Osteocyte (in vitro differentiated cells): ENCODE measurements at regions not wholly inside any gene's neighbourhood (a gene's known extent, or its start where the extent isn't known, plus 50 kb on each side); places are given as distances from the start of the nearest gene placed in this dataset.

Experiments used
- DNase-seq: peaks from one replicate; pipeline ENCODE4 v3.0.0; 2021; ENCODE audit warnings: mixed read lengths; ENCODE audit not compliant: unreplicated experiment; ENCODE audit errors: extremely low spot score
- H3K27ac Mint-ChIP-seq: one replicate; pipeline ENCODE4 v1.8.0; 2021; ENCODE audit warnings: mild to moderate bottlenecking, mixed read lengths; ENCODE audit not compliant: unreplicated experiment
- H3K27me3 Mint-ChIP-seq: one replicate; pipeline ENCODE4 v1.8.0; 2021; ENCODE audit warnings: mixed read lengths; ENCODE audit not compliant: unreplicated experiment
- H3K36me3 Mint-ChIP-seq: one replicate; pipeline ENCODE4 v1.8.0; 2021; ENCODE audit warnings: mixed read lengths; ENCODE audit not compliant: unreplicated experiment
- H3K4me1 Mint-ChIP-seq: one replicate; pipeline ENCODE4 v1.8.0; 2021; ENCODE audit warnings: mixed read lengths; ENCODE audit not compliant: unreplicated experiment
- H3K4me3 Mint-ChIP-seq: one replicate; pipeline ENCODE4 v1.8.0; 2021; ENCODE audit warnings: mild to moderate bottlenecking, moderate library complexity, mixed read lengths; ENCODE audit not compliant: unreplicated experiment
- H3K9me3 Mint-ChIP-seq: one replicate; pipeline ENCODE4 v1.8.0; 2021; ENCODE audit warnings: mixed read lengths; ENCODE audit not compliant: unreplicated experiment
- CTCF ChIP-seq: fragments of 200-600 bp; sonication (generic); IDR thresholded peaks from 2 replicates; pipeline ENCODE4 v1.5.0; 2021; ENCODE audit warnings: antibody characterized with exemption, mild to moderate bottlenecking, moderate library complexity

- Mint-ChIP-seq H3K9me3 (peaks cover 26% of the 10 kb centered on the region), H3K4me1 (no peaks in the 10 kb centered on the region), H3K36me3 (peaks cover 2% of the 10 kb centered on the region), H3K4me3 (no peak overlapping the region), H3K27ac (no peak overlapping the region), H3K27me3 (no peaks in the 10 kb centered on the region)
- no peak for DNase-seq
- TF ChIP-seq CTCF = no peak
Observed at GRCh38 chr4:134393592-134393991, 192.0 kb upstream of the PABPC4L start.

GRCh38 chr4:134390319-134390718 lies 188.7 kb upstream of the PABPC4L start:
- Mint-ChIP-seq H3K4me1 (no peaks in the 10 kb centered on the region), H3K27ac (no peak overlapping the region), H3K4me3 (no peak overlapping the region), H3K27me3 (no peaks in the 10 kb centered on the region), H3K9me3 (no peaks in the 10 kb centered on the region), H3K36me3 (no peaks in the 10 kb centered on the region)
- no peak for DNase-seq
- no peak for TF ChIP-seq CTCF

- no peaks in the 10 kb centered on the region for H3K4me1 Mint-ChIP-seq
- TF ChIP-seq CTCF = no peak
- no peaks in the 10 kb centered on the region for H3K36me3 Mint-ChIP-seq
- no peak for DNase-seq
- H3K4me3 Mint-ChIP-seq = no peak overlapping the region
- no peaks in the 10 kb centered on the region for H3K27me3 Mint-ChIP-seq
- H3K9me3 Mint-ChIP-seq = no peaks in the 10 kb centered on the region
- H3K27ac Mint-ChIP-seq = no peak overlapping the region
Observed at GRCh38 chr4:134388351-134388750, 186.8 kb upstream of the PABPC4L start.

GRCh38 chr4:134382478-134383227 lies 181.1 kb upstream of the PABPC4L start:
- no peak for DNase-seq
- TF ChIP-seq CTCF = no peak
- H3K36me3 Mint-ChIP-seq = no peaks in the 10 kb centered on the region

GRCh38 chr4:134375775-134376174 lies 174.2 kb upstream of the PABPC4L start:
- DNase-seq = no peak
- no peak overlapping the region for H3K27ac Mint-ChIP-seq
- no peak overlapping the region for H3K4me3 Mint-ChIP-seq
- peaks cover 6% of the 10 kb centered on the region for H3K9me3 Mint-ChIP-seq
- no peaks in the 10 kb centered on the region for H3K36me3 Mint-ChIP-seq
- H3K4me1 Mint-ChIP-seq = no peaks in the 10 kb centered on the region
- H3K27me3 Mint-ChIP-seq = no peaks in the 10 kb centered on the region
- no peak for TF ChIP-seq CTCF

More at GRCh38 chr4:134382478-134383227, 181.1 kb upstream of the PABPC4L start:
- Mint-ChIP-seq H3K9me3 (no peaks in the 10 kb centered on the region), H3K27me3 (no peaks in the 10 kb centered on the region), H3K4me1 (no peaks in the 10 kb centered on the region), H3K4me3 (no peak overlapping the region), H3K27ac (no peak overlapping the region)
